IMR-90 (cell line): ENCODE measurements at regions not wholly inside any gene's neighbourhood (a gene's known extent, or its start where the extent isn't known, plus 50 kb on each side); places are given as distances from the start of the nearest gene placed in this dataset.

Source experiments
- ATAC-seq: fragments of 200-7000 bp; cut with Tn5 transposase; 2 replicates; pipeline ENCODE4 v1.9.1; 2020; ENCODE audit warnings: low read depth, mild to moderate bottlenecking, moderate library complexity
- BruUV-seq: library from RNA; stranded (reverse); fragments of 400-500 nt; replicated peaks from 2 replicates; lab custom pipeline; 2021; lab: Mats Ljungman, UMichigan
- CTCF ChIA-PET: fragments of 300-600 bp; formaldehyde crosslinking; extraction: SDS; loops from one replicate; lab custom pipeline; 2021; ENCODE audit warnings: antibody characterized with exemption; lab: Yijun Ruan, JAX
- POLR2A ChIA-PET: fragments of 300-600 bp; sonication (Branson Sonifier 250); formaldehyde crosslinking; loops from one replicate; lab custom pipeline; 2022; ENCODE audit warnings: antibody characterized with exemption; ENCODE audit not compliant: unreplicated experiment; lab: Charles Lee
- DNase-seq: peaks from one replicate; pipeline ENCODE4 v3.0.0; 2013
- H2AFZ ChIP-seq: replicated peaks from 2 replicates; pipeline ENCODE3; 2013; ENCODE audit warnings: low read length, mild to moderate bottlenecking; ENCODE audit not compliant: poor library complexity
- H2AK5ac ChIP-seq: 2 replicates; pipeline ENCODE4 v1.6.1; 2013; ENCODE audit warnings: low read depth, low read length, inconsistent platforms
- H2AK9ac ChIP-seq: replicated peaks from 2 replicates; pipeline ENCODE3; 2013; ENCODE audit warnings: mild to moderate bottlenecking, low read depth, low read length, moderate library complexity; ENCODE audit not compliant: poor library complexity
- H2BK120ac ChIP-seq: 2 replicates; pipeline ENCODE4 v1.6.1; 2013; ENCODE audit warnings: low read depth, low read length, inconsistent platforms
- H2BK15ac ChIP-seq: 3 replicates; pipeline ENCODE4 v1.6.1; 2013; ENCODE audit warnings: low read depth, low read length, inconsistent platforms
- H2BK20ac ChIP-seq: 2 replicates; pipeline ENCODE4 v1.6.1; 2013; ENCODE audit warnings: low read depth, mild to moderate bottlenecking, inconsistent platforms, low read length, moderate library complexity
- H2BK5ac ChIP-seq: 2 replicates; pipeline ENCODE4 v1.6.1; 2013; ENCODE audit warnings: mild to moderate bottlenecking, low read depth, low read length, inconsistent platforms; ENCODE audit not compliant: poor library complexity, severe bottlenecking
- H3K14ac ChIP-seq: replicated peaks from 2 replicates; pipeline ENCODE4 v1.6.1; 2013; ENCODE audit warnings: low read depth, low read length, inconsistent platforms
- H3K18ac ChIP-seq: 2 replicates; pipeline ENCODE4 v1.6.1; 2013; ENCODE audit warnings: low read depth, low read length, control low read depth
- H3K23ac ChIP-seq: 2 replicates; pipeline ENCODE4 v1.6.1; 2013; ENCODE audit warnings: low read depth, low read length, inconsistent platforms
- H3K27ac ChIP-seq: 2 replicates; pipeline ENCODE4 v1.5.1; 2013; ENCODE audit warnings: mild to moderate bottlenecking, control low read depth, low read length; ENCODE audit not compliant: insufficient read depth
- H3K27me3 ChIP-seq: 2 replicates; pipeline ENCODE4 v1.6.1; 2013; ENCODE audit warnings: low read length; ENCODE audit not compliant: control insufficient read depth, insufficient read depth
- H3K36me3 ChIP-seq: 2 replicates; pipeline ENCODE4 v1.6.1; 2013; ENCODE audit warnings: low read length, mixed read lengths; ENCODE audit not compliant: control insufficient read depth, insufficient read depth
- H3K4ac ChIP-seq: 2 replicates; pipeline ENCODE4 v1.6.1; 2013; ENCODE audit warnings: low read depth, low read length, inconsistent platforms
- H3K4me1 ChIP-seq: 2 replicates; pipeline ENCODE4 v1.6.1; 2013; ENCODE audit warnings: low read length, mixed read lengths; ENCODE audit not compliant: control insufficient read depth, insufficient read depth
- H3K4me2 ChIP-seq: 2 replicates; pipeline ENCODE4 v1.6.1; 2013; ENCODE audit warnings: low read depth, mild to moderate bottlenecking, control low read depth, low read length, moderate library complexity
- H3K4me3 ChIP-seq: 2 replicates; pipeline ENCODE4 v1.5.1; 2013; ENCODE audit warnings: low read depth, mild to moderate bottlenecking, control low read depth, low read length, moderate library complexity; ENCODE audit not compliant: insufficient read depth
- H3K56ac ChIP-seq: 2 replicates; pipeline ENCODE4 v1.6.1; 2013; ENCODE audit warnings: low read length, inconsistent platforms; ENCODE audit not compliant: insufficient read depth; ENCODE audit errors: extremely low read depth
- H3K79me1 ChIP-seq, 2 experiments: 2 replicates each; pipeline ENCODE4 v1.6.1; 2013; ENCODE audit warnings: low read length in 2 of 2, inconsistent platforms in 1 of 2, low read depth in 1 of 2
- H3K9ac ChIP-seq: 2 replicates; pipeline ENCODE4 v1.6.1; 2013; ENCODE audit warnings: low read depth, low read length, control low read depth
- H3K9me1 ChIP-seq: 2 replicates; pipeline ENCODE4 v1.6.1; 2013; ENCODE audit warnings: low read length, inconsistent platforms; ENCODE audit not compliant: insufficient read depth
- H3K9me3 ChIP-seq: 2 replicates; pipeline ENCODE4 v1.6.1; 2013; ENCODE audit warnings: low read length; ENCODE audit not compliant: control insufficient read depth, insufficient read depth
- H4K20me1 ChIP-seq: 2 replicates; pipeline ENCODE4 v1.6.1; 2013; ENCODE audit warnings: low read length, inconsistent platforms; ENCODE audit not compliant: insufficient read depth
- H4K5ac ChIP-seq: 2 replicates; pipeline ENCODE4 v1.6.1; 2013; ENCODE audit warnings: mild to moderate bottlenecking, low read depth, low read length, control low read depth
- H4K8ac ChIP-seq, 2 experiments: 2 replicates each; pipeline ENCODE4 v1.6.1; 2013; ENCODE audit warnings: low read depth in 2 of 2, low read length in 2 of 2, control low read depth in 1 of 2, inconsistent platforms in 1 of 2
- H4K91ac ChIP-seq: 2 replicates; pipeline ENCODE4 v1.6.1; 2013; ENCODE audit warnings: low read depth, low read length, inconsistent platforms; ENCODE audit not compliant: insufficient read depth
- MXI1 ChIP-seq: IDR thresholded peaks from 2 replicates; pipeline ENCODE4 v1.6.1; 2012; ENCODE audit warnings: low read depth, mild to moderate bottlenecking, low read length, moderate library complexity, borderline replicate concordance
- POLR2A ChIP-seq: IDR thresholded peaks from 2 replicates; pipeline ENCODE4 v1.6.1; 2012; ENCODE audit warnings: mild to moderate bottlenecking, low read depth, low read length
- WGBS, 2 experiments: methylation state at CpG; one replicate each; pipeline versions ENCODE4 v1.1.5 to v1.1.7; 2013; ENCODE audit warnings: missing lambda C conversion rate in 2 of 2; ENCODE audit not compliant: insufficient read length in 1 of 2; ENCODE audit errors: extremely low coverage in 2 of 2; 5-methylcytosine and 5-hydroxymethylcytosine counted together
- dilution Hi-C: fragments of 300-500 bp; cut with HindIII; formaldehyde crosslinking; loops from one replicate; pipeline ENCODE4 v1.14.3; 2018; ENCODE audit warnings: low sequenced_read_pairs; ENCODE audit not compliant: unreplicated experiment
- in situ Hi-C: fragments of 300-500 bp; cut with MboI; formaldehyde crosslinking; loops from 3 replicates; pipeline ENCODE4 v1.14.3; 2019; ENCODE audit warnings: low sequenced_read_pairs, inconsistent platforms, mixed read lengths
- intact Hi-C: fragments of 100-400 bp; cut with micrococcal nuclease; formaldehyde crosslinking; loops from 2 replicates; pipeline ENCODE4 v1.10.0; 2022

DNA sequence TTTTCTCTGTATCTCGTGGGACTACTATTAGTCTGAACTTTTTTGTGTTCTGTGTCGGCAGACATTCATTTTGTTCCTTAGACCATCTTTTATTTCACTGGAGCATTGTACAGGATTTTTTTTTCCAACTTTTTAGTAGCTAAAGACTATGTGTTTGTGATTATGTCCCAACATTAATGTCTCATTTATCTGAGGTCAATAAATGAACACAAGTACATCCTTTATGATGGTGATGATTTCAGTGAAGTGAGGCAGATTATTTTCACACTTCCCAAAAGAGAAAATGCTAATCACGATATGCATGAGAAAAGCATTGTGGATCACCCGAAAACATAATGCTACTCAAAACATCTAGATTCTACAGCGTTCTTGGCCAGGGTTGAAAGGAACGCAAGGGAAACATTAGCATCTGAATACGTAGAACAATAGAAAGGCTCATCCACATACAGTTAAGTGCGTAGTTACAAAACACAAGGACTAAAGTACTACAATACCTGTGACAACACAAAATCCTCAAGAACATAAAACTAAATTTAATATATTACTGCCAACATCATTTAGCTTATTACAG is 981.7 kb upstream of the NCAM2 start:
- Histone ChIP-seq H3K14ac (no peak overlapping the region), H2BK15ac (no peak overlapping the region), H3K18ac (no peak overlapping the region), H3K27me3 (no peaks in the 10 kb centered on the region), H3K23ac (no peak overlapping the region), H3K56ac (no peak overlapping the region), H4K91ac (no peak overlapping the region), H3K4me2 (no peak overlapping the region), H3K9ac (no peak overlapping the region), H3K9me3 (peaks cover 2% of the 10 kb centered on the region; the same call in 1 of the 2 replicates), H3K4ac (no peak overlapping the region), H2AFZ (no peak overlapping the region), H3K4me3 (no peak overlapping the region), H3K9me1 (no peaks in the 10 kb centered on the region), H2AK5ac (no peak overlapping the region), H3K27ac (no peak overlapping the region), H4K20me1 (no peaks in the 10 kb centered on the region), H3K79me1 (no peaks in the 10 kb centered on the region), H2BK120ac (no peak overlapping the region), H2AK9ac (no peak overlapping the region), H3K4me1 (no peaks in the 10 kb centered on the region), H2BK5ac (no peak overlapping the region), H4K5ac (no peak overlapping the region), H2BK20ac (no peak overlapping the region), H4K8ac (no peak overlapping the region), H3K36me3 (no peaks in the 10 kb centered on the region)
- 76% methylated on average over 3 of the region's 8 CpGs; no CpG with 5 or more reads in 1 of the 2 experiments for WGBS, 2 experiments
- DNase-seq (no peak), ATAC-seq (no peak)
- intact Hi-C loops (no loop called here), dilution Hi-C loops (no loop called here), in situ Hi-C loops (no loop called here)
- TF ChIP-seq POLR2A = no peak
- no peak for TF ChIP-seq MXI1
- BruUV-seq = no TSS peak
- CTCF ChIA-PET = no interaction called here
- POLR2A ChIA-PET = no interaction called here
